Activated CD8-positive, alpha-beta memory T cell treated with anti-CD3 and anti-CD28 coated beads for 48 hours (primary cell): ENCODE measurements at regions not wholly inside any gene's neighbourhood (a gene's known extent, or its start where the extent isn't known, plus 50 kb on each side); places are given as distances from the start of the nearest gene placed in this dataset.
"Not testable (repeated sequence)": the region's sequence is repeated elsewhere in the genome, so short reads cannot be mapped to it uniquely, and the experiment has no call there.

Source experiments
- DNase-seq, 3 experiments: peaks; one replicate each; pipeline ENCODE4 v3.0.0-alpha.2; 2020; ENCODE audit warnings: low read depth in 2 of 3, low spot score in 2 of 3

- no peak for DNase-seq
Observed at GRCh38 chr3:105137911-105138310, 228.8 kb upstream of the ALCAM start.

- DNase-seq, result no peak
Observed at GRCh38 chr3:105139881-105140560, 226.7 kb upstream of the ALCAM start.

GRCh38 chr3:105140899-105141367 lies 225.8 kb upstream of the ALCAM start:
- no peak for DNase-seq

- DNase-seq, result no peak
Observed at GRCh38 chr3:105144837-105145236, 221.9 kb upstream of the ALCAM start.

GRCh38 chr3:105145511-105145910 lies 221.2 kb upstream of the ALCAM start:
- DNase-seq, result no peak

GRCh38 chr3:105149197-105149596 lies 217.5 kb upstream of the ALCAM start:
- DNase-seq, result not testable (repeated sequence)

- no peak for DNase-seq
Observed at GRCh38 chr3:105152987-105153386, 213.7 kb upstream of the ALCAM start.

GRCh38 chr3:105154692-105155091 lies 212.0 kb upstream of the ALCAM start:
- DNase-seq, result no peak

- no peak for DNase-seq
Observed at GRCh38 chr3:105157067-105157765, 209.5 kb upstream of the ALCAM start.

GRCh38 chr3:105157766-105158085 lies 209.0 kb upstream of the ALCAM start:
- no peak for DNase-seq

GRCh38 chr3:105158286-105158685 lies 208.4 kb upstream of the ALCAM start:
- no peak for DNase-seq

GRCh38 chr3:105162448-105162847 lies 204.3 kb upstream of the ALCAM start:
- DNase-seq, result no peak

- no peak for DNase-seq
Observed at GRCh38 chr3:105166893-105167292, 199.8 kb upstream of the ALCAM start.

GRCh38 chr3:105170423-105170822 lies 196.3 kb upstream of the ALCAM start:
- no peak for DNase-seq

- DNase-seq, result no peak
Observed at GRCh38 chr3:105174017-105174615, 192.6 kb upstream of the ALCAM start.

GRCh38 chr3:105177576-105177975 lies 189.1 kb upstream of the ALCAM start:
- DNase-seq, result no peak

- DNase-seq, result no peak
Observed at GRCh38 chr3:105187344-105187743, 179.4 kb upstream of the ALCAM start.

GRCh38 chr3:105195260-105195659 lies 171.4 kb upstream of the ALCAM start:
- no peak for DNase-seq

GRCh38 chr3:105197863-105198262 lies 168.8 kb upstream of the ALCAM start:
- DNase-seq, result no peak

GRCh38 chr3:105199217-105199616 lies 167.5 kb upstream of the ALCAM start:
- DNase-seq, result no peak

- no peak for DNase-seq
Observed at GRCh38 chr3:105210141-105210540, 156.6 kb upstream of the ALCAM start.

GRCh38 chr3:105214590-105214989 lies 152.1 kb upstream of the ALCAM start:
- no peak for DNase-seq
